Left lung (tissue), 4 donors: ENCODE measurements at regions not wholly inside any gene's neighbourhood (a gene's known extent, or its start where the extent isn't known, plus 50 kb on each side); places are given as distances from the start of the nearest gene placed in this dataset.
A peak's percentile ranks its signal among the peaks of the same experiment; 100 is the strongest.

Experiments used
- ATAC-seq: fragments of 200-7000 bp; cut with Tn5 transposase; one replicate; pipeline ENCODE4 v1.9.1; 2020; ENCODE audit warnings: moderate library complexity
- DNase-seq, 4 donors: peaks; one replicate each; pipeline ENCODE4 v3.0.0-alpha.2; 2013 to 2020
- H3K27ac ChIP-seq, 2 donors: fragments of 200-600 bp; sonication (generic) in 1 of 2; one replicate each; pipeline versions ENCODE4 v1.5.0 to v1.8.0; 2020 to 2021
- H3K27me3 ChIP-seq, 2 donors: fragments of 200-600 bp; sonication (generic) in 1 of 2; one replicate each; pipeline versions ENCODE4 v1.5.0 to v1.8.0; 2020 to 2021
- H3K36me3 ChIP-seq, 2 donors: fragments of 200-600 bp; sonication (generic) in 1 of 2; one replicate each; pipeline versions ENCODE4 v1.5.0 to v1.8.0; 2020 to 2021
- H3K4me1 ChIP-seq, 2 donors: fragments of 200-600 bp; one replicate each; pipeline ENCODE4 v1.8.0; 2021
- H3K4me3 ChIP-seq, 2 donors: fragments of 200-600 bp; sonication (generic) in 1 of 2; one replicate each; pipeline versions ENCODE4 v1.5.0 to v1.8.0; 2020 to 2021; ENCODE audit warnings: mild to moderate bottlenecking in 1 of 2
- H3K9me3 ChIP-seq, 2 donors: fragments of 200-600 bp; sonication (generic) in 1 of 2; one replicate each; pipeline versions ENCODE4 v1.5.0 to v1.8.0; 2020 to 2021
- CTCF ChIP-seq, 2 donors: fragments of 200-600 bp; sonication (generic) in 1 of 2; IDR thresholded peaks; one replicate each; pipeline versions ENCODE4 v1.5.0 to v1.8.0; 2021; ENCODE audit warnings: antibody characterized with exemption in 2 of 2
- intact Hi-C, 2 donors: fragments of 100-400 bp; cut with DNase I; formaldehyde crosslinking; loops; one replicate each; pipeline versions ENCODE4 v1.11.2 to v1.14.2; 2022
- donor health status: DM: no; HTN: yes; CAD: no.
- donor health status: DM: no; HTN: no; CAD: no.

GRCh38 chr16:65339062-65339461 is 217.2 kb upstream of the CDH11 start:
- H3K27ac ChIP-seq, result no peak overlapping the region
- no peaks in the 10 kb centered on the region for H3K4me1 ChIP-seq
- H3K27me3 ChIP-seq, result no peaks in the 10 kb centered on the region
- ATAC-seq (no peak), DNase-seq (no peak)
- TF ChIP-seq CTCF (IDR thresholded peaks at IDR 0.05), result no peak
- intact Hi-C loops, result no loop called here
- H3K36me3 ChIP-seq, result no peaks in the 10 kb centered on the region
- H3K9me3 ChIP-seq, result no peaks in the 10 kb centered on the region
- H3K4me3 ChIP-seq, result no peak overlapping the region

- no peak for ATAC-seq
- no peak overlapping the region for H3K4me3 ChIP-seq
- DNase-seq, result no peak
- no peaks in the 10 kb centered on the region for H3K27me3 ChIP-seq
- intact Hi-C loops, result no loop called here
- H3K36me3 ChIP-seq, result no peaks in the 10 kb centered on the region
- H3K4me1 ChIP-seq, result no peaks in the 10 kb centered on the region
- no peak overlapping the region for H3K27ac ChIP-seq
- TF ChIP-seq CTCF (IDR thresholded peaks at IDR 0.05), result no peak
- no peaks in the 10 kb centered on the region for H3K9me3 ChIP-seq
Observed at GRCh38 chr16:65336160-65336559, 214.3 kb upstream of the CDH11 start.

- Histone ChIP-seq H3K27ac (no peak overlapping the region), H3K4me1 (no peaks in the 10 kb centered on the region), H3K36me3 (no peaks in the 10 kb centered on the region), H3K4me3 (no peak overlapping the region), H3K9me3 (no peaks in the 10 kb centered on the region), H3K27me3 (no peaks in the 10 kb centered on the region)
- TF ChIP-seq CTCF (IDR thresholded peaks at IDR 0.05), result no peak
- ATAC-seq (no peak), DNase-seq (peak in 1 of 4 donors; percentile 33)
- intact Hi-C loops, result no loop called here
Observed at GRCh38 chr16:65334081-65334480, 212.2 kb upstream of the CDH11 start.

- H3K27ac ChIP-seq, result no peak overlapping the region
- no peak for TF ChIP-seq CTCF (IDR thresholded peaks at IDR 0.05)
- H3K9me3 ChIP-seq, result no peaks in the 10 kb centered on the region
- DNase-seq, result peak in 1 of 4 donors; percentile 44
- H3K27me3 ChIP-seq, result no peaks in the 10 kb centered on the region
- H3K4me3 ChIP-seq, result no peak overlapping the region
- H3K4me1 ChIP-seq, result no peaks in the 10 kb centered on the region
- no peaks in the 10 kb centered on the region for H3K36me3 ChIP-seq
- no peak for ATAC-seq
- intact Hi-C loops, result no loop called here
Observed at GRCh38 chr16:65333283-65333682, 211.4 kb upstream of the CDH11 start.

- ATAC-seq, result no peak
- intact Hi-C loops, result no loop called here
Observed at GRCh38 chr16:65327346-65327745, 205.5 kb upstream of the CDH11 start.

More at GRCh38 chr16:65327346-65327745, 205.5 kb upstream of the CDH11 start:
- no peak for DNase-seq
- Histone ChIP-seq H3K27ac (no peak overlapping the region), H3K4me1 (no peaks in the 10 kb centered on the region), H3K36me3 (no peaks in the 10 kb centered on the region), H3K4me3 (no peak overlapping the region), H3K9me3 (no peaks in the 10 kb centered on the region), H3K27me3 (no peaks in the 10 kb centered on the region)
- TF ChIP-seq CTCF (IDR thresholded peaks at IDR 0.05), result no peak
